ENCODE measurements at regions not wholly inside any gene's neighbourhood (a gene's known extent, or its start where the extent isn't known, plus 50 kb on each side); places are given as distances from the start of the nearest gene placed in this dataset.

DNA sequence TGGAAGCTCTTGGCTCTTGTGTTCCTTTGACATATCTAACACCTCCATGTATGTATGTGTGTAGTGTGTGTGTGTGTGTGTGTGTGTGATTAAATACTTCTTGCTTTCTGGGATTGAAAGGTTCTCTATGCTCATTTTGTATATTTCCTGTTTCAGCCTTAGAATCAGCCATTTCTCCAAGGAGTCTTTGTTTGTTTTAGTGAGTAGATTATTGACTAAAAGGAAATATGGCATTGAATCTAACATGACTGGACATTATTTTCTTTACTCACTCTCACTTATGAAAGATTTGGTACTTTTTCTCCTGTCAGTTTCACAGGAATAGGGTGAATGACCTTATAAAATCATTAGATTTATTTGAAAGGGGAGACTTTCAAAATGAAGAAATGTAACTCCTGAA lies 413.8 kb upstream of the SLC14A2 start:
- TF ChIP-seq, protein P1, sequence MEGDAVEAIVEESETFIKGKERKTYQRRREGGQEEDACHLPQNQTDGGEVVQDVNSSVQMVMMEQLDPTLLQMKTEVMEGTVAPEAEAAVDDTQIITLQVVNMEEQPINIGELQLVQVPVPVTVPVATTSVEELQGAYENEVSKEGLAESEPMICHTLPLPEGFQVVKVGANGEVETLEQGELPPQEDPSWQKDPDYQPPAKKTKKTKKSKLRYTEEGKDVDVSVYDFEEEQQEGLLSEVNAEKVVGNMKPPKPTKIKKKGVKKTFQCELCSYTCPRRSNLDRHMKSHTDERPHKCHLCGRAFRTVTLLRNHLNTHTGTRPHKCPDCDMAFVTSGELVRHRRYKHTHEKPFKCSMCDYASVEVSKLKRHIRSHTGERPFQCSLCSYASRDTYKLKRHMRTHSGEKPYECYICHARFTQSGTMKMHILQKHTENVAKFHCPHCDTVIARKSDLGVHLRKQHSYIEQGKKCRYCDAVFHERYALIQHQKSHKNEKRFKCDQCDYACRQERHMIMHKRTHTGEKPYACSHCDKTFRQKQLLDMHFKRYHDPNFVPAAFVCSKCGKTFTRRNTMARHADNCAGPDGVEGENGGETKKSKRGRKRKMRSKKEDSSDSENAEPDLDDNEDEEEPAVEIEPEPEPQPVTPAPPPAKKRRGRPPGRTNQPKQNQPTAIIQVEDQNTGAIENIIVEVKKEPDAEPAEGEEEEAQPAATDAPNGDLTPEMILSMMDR (IDR thresholded peaks at IDR 0.05), result no peak
- no peak for TF ChIP-seq POLR2AphosphoS5 (IDR thresholded peaks at IDR 0.05)
- no peak for TF ChIP-seq POLR2A (IDR thresholded peaks at IDR 0.05)

Data from stomach (tissue), 4 donors.